HG02938 (cell line): ENCODE measurements at regions not wholly inside any gene's neighbourhood (a gene's known extent, or its start where the extent isn't known, plus 50 kb on each side); places are given as distances from the start of the nearest gene placed in this dataset.

ENCODE experiments used
- ATAC-seq: cut with Tn5 transposase; IDR thresholded peaks from one replicate; pipeline ENCODE4 v1.9.1; 2021; ENCODE audit warnings: mild to moderate bottlenecking, moderate library complexity; ENCODE audit not compliant: unreplicated experiment

- ATAC-seq = no peak
These were observed 50.6 kb upstream of the ZNF385D start for GRCh38 chr3:21801631-21802030.

GRCh38 chr3:21803604-21804003 is 52.6 kb upstream of the ZNF385D start:
- no peak for ATAC-seq

- ATAC-seq = no peak
These were observed 53.3 kb upstream of the ZNF385D start for GRCh38 chr3:21804330-21804729.

GRCh38 chr3:21806733-21807132 is 55.7 kb upstream of the ZNF385D start:
- no peak for ATAC-seq

- ATAC-seq = no peak
These were observed 74.7 kb upstream of the ZNF385D start for GRCh38 chr3:21825684-21826083.

- no peak for ATAC-seq
These were observed 75.4 kb upstream of the ZNF385D start for GRCh38 chr3:21826416-21826815.

GRCh38 chr3:21830541-21830940 is 79.5 kb upstream of the ZNF385D start:
- ATAC-seq = no peak

GRCh38 chr3:21835264-21835663 is 84.3 kb upstream of the ZNF385D start:
- no peak for ATAC-seq

GRCh38 chr3:21836227-21836626 is 85.2 kb upstream of the ZNF385D start:
- ATAC-seq = no peak

GRCh38 chr3:21839176-21839575 is 88.2 kb upstream of the ZNF385D start:
- no peak for ATAC-seq

GRCh38 chr3:21839592-21839991 is 88.6 kb upstream of the ZNF385D start:
- no peak for ATAC-seq

GRCh38 chr3:21847005-21847404 is 96.0 kb upstream of the ZNF385D start:
- ATAC-seq = no peak

GRCh38 chr3:21859124-21860081 is 108.4 kb upstream of the ZNF385D start:
- ATAC-seq = no peak

GRCh38 chr3:21860082-21860475 is 109.1 kb upstream of the ZNF385D start:
- ATAC-seq = no peak

- no peak for ATAC-seq
These were observed 109.6 kb upstream of the ZNF385D start for GRCh38 chr3:21860657-21861056.

- no peak for ATAC-seq
These were observed 125.8 kb upstream of the ZNF385D start for GRCh38 chr3:21876782-21877181.

GRCh38 chr3:21877214-21877754 is 126.3 kb upstream of the ZNF385D start:
- no peak for ATAC-seq

- ATAC-seq = no peak
These were observed 128.3 kb upstream of the ZNF385D start for GRCh38 chr3:21879184-21879886.

- no peak for ATAC-seq
These were observed 137.6 kb upstream of the ZNF385D start for GRCh38 chr3:21888656-21889055.

GRCh38 chr3:21889166-21889565 is 138.2 kb upstream of the ZNF385D start:
- ATAC-seq = no peak

GRCh38 chr3:21892104-21892503 is 141.1 kb upstream of the ZNF385D start:
- no peak for ATAC-seq

- no peak for ATAC-seq
These were observed 142.2 kb upstream of the ZNF385D start for GRCh38 chr3:21893242-21893641.
